ENCODE measurements at regions not wholly inside any gene's neighbourhood (a gene's known extent, or its start where the extent isn't known, plus 50 kb on each side); places are given as distances from the start of the nearest gene placed in this dataset.

- no TSS peak for BruUV-seq (replicated peaks)
- ChIA-PET CTCF (no interaction called here), RAD21 (ENCODE audit: low non-redundant PET in 1 of 2, low total read pairs in 2 of 2, uncharacterized antibody in 2 of 2, unreplicated experiment in 2 of 2) (no interaction called here), POLR2A (interaction anchor here (1.0 kb wide), 1 partner anchor 11 kb away, joined by 3 read pairs; no protein-coding TSS in a partner anchor)
- no peak for DNase-seq (ENCODE audit: low read depth, low spot score)
- Histone ChIP-seq H2AFZ (ENCODE audit: low read depth, low read length, poor library complexity, severe bottlenecking) (no peak overlapping the region), H3K36me3 (ENCODE audit: control insufficient read depth in 1 of 2, insufficient read depth in 2 of 2, low read length in 2 of 2) (no peaks in the 10 kb centered on the region), H3K9me2 (ENCODE audit: insufficient read depth) (no peaks in the 10 kb centered on the region), H3K4me3 (replicated peaks in 1 of 2; ENCODE audit: low read depth in 1 of 2, low read length in 2 of 2) (no peak overlapping the region), H3K27ac (ENCODE audit: low read depth, low read length) (no peak overlapping the region), H3K79me2 (ENCODE audit: insufficient read depth, low read length) (no peaks in the 10 kb centered on the region), H3K9me3 (ENCODE audit: control insufficient read depth in 1 of 2, insufficient read depth in 1 of 2, low read depth in 1 of 2, low read length in 2 of 2) (no peaks in the 10 kb centered on the region), H4K20me1 (ENCODE audit: insufficient read depth) (no peaks in the 10 kb centered on the region), H3K4me1 (ENCODE audit: control insufficient read depth in 1 of 2, insufficient read depth in 2 of 2, low read length in 2 of 2) (no peaks in the 10 kb centered on the region), H3K4me2 (ENCODE audit: low read length) (no peak overlapping the region), H3K9ac (ENCODE audit: low read length) (no peak overlapping the region), H3K27me3 (ENCODE audit: insufficient read depth, low read length) (no peaks in the 10 kb centered on the region)
- no peak for ATAC-seq
- intact Hi-C loops (cut with micrococcal nuclease): no loop called here
- TF ChIP-seq EGR1 (IDR thresholded peaks at IDR 0.05; ENCODE audit: low read depth): no peak
- no peak for TF ChIP-seq ELF1 (IDR thresholded peaks at IDR 0.05; ENCODE audit: borderline replicate concordance, low read depth)
- TF ChIP-seq, protein P1, sequence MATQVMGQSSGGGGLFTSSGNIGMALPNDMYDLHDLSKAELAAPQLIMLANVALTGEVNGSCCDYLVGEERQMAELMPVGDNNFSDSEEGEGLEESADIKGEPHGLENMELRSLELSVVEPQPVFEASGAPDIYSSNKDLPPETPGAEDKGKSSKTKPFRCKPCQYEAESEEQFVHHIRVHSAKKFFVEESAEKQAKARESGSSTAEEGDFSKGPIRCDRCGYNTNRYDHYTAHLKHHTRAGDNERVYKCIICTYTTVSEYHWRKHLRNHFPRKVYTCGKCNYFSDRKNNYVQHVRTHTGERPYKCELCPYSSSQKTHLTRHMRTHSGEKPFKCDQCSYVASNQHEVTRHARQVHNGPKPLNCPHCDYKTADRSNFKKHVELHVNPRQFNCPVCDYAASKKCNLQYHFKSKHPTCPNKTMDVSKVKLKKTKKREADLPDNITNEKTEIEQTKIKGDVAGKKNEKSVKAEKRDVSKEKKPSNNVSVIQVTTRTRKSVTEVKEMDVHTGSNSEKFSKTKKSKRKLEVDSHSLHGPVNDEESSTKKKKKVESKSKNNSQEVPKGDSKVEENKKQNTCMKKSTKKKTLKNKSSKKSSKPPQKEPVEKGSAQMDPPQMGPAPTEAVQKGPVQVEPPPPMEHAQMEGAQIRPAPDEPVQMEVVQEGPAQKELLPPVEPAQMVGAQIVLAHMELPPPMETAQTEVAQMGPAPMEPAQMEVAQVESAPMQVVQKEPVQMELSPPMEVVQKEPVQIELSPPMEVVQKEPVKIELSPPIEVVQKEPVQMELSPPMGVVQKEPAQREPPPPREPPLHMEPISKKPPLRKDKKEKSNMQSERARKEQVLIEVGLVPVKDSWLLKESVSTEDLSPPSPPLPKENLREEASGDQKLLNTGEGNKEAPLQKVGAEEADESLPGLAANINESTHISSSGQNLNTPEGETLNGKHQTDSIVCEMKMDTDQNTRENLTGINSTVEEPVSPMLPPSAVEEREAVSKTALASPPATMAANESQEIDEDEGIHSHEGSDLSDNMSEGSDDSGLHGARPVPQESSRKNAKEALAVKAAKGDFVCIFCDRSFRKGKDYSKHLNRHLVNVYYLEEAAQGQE (IDR thresholded peaks at IDR 0.05; ENCODE audit: low read depth): no peak
- no peak for TF ChIP-seq EZH2phosphoT487 (IDR thresholded peaks at IDR 0.05; ENCODE audit: borderline replicate concordance)
- no peak for TF ChIP-seq SRF (IDR thresholded peaks at IDR 0.05; ENCODE audit: low read depth)
- no peak for TF ChIP-seq ZNF274 (IDR thresholded peaks at IDR 0.05; ENCODE audit: low read depth, low read length)
- no peak for TF ChIP-seq ZFX (IDR thresholded peaks at IDR 0.05)
- no peak for TF ChIP-seq EZH2 (IDR thresholded peaks at IDR 0.05)
- TF ChIP-seq TCF7L2 (IDR thresholded peaks at IDR 0.05; ENCODE audit: borderline replicate concordance, extremely low read depth, insufficient read depth, insufficient read length): no peak
- TF ChIP-seq CTCF (IDR thresholded peaks at IDR 0.05 in 2 of 3, conservative IDR thresholded peaks at IDR 0.05 in 1 of 3; ENCODE audit: borderline replicate concordance in 1 of 3, insufficient read depth in 1 of 3, low read depth in 2 of 3, low read length in 2 of 3): no peak
- TF ChIP-seq MAX (IDR thresholded peaks at IDR 0.05): no peak
- TF ChIP-seq POLR2A (IDR thresholded peaks at IDR 0.05; ENCODE audit: borderline replicate concordance, extremely low read depth, insufficient read depth, insufficient read length): no peak
- no peak for TF ChIP-seq CBX3 (IDR thresholded peaks at IDR 0.05; ENCODE audit: low read depth)
- TF ChIP-seq JUND (IDR thresholded peaks at IDR 0.05): no peak
- TF ChIP-seq ZBTB33 (IDR thresholded peaks at IDR 0.05; ENCODE audit: extremely low read depth, insufficient replicate concordance, low read length): no peak
- TF ChIP-seq FOSL1 (IDR thresholded peaks at IDR 0.05; ENCODE audit: low read depth): no peak
These were observed 172.3 kb upstream of the RFX3 start for GRCh38 chr9:3698076-3698475.
